SH-SY5Y (cell line): ENCODE measurements at regions not wholly inside any gene's neighbourhood (a gene's known extent, or its start where the extent isn't known, plus 50 kb on each side); places are given as distances from the start of the nearest gene placed in this dataset.

Experiments
- GATA2 ChIP-seq: IDR thresholded peaks from 2 replicates; pipeline ENCODE4 v1.6.1; 2011; ENCODE audit warnings: mild to moderate bottlenecking, low read depth, low read length
- GATA3 ChIP-seq: IDR thresholded peaks from 2 replicates; pipeline ENCODE4 v1.6.1; 2011; ENCODE audit warnings: low read depth, mild to moderate bottlenecking, low read length, moderate library complexity

GRCh38 chr3:76651784-76652183 is 388.1 kb upstream of the ROBO2 start:
- TF ChIP-seq GATA2 (no peak), GATA3 (no peak)
